Mammary epithelial cell (primary cell): ENCODE measurements at regions not wholly inside any gene's neighbourhood (a gene's known extent, or its start where the extent isn't known, plus 50 kb on each side); places are given as distances from the start of the nearest gene placed in this dataset.

Experiments
- EZH2 ChIP-seq: IDR thresholded peaks from 2 replicates; pipeline ENCODE4 v1.6.1; 2012; ENCODE audit warnings: low read length, inconsistent platforms, borderline replicate concordance
- TF ChIP-seq, protein P1 (sequence below), 2 donors: IDR thresholded peaks in 1 of 2; conservative IDR thresholded peaks in 1 of 2; 2 replicates each; pipeline ENCODE4 v1.5.1; 2011 to 2012; ENCODE audit warnings: inconsistent platforms in 2 of 2, low read length in 2 of 2, mild to moderate bottlenecking in 2 of 2, control low read depth in 1 of 2, low read depth in 1 of 2; ENCODE audit not compliant: insufficient read depth in 1 of 2; ENCODE audit errors: extremely low read depth in 1 of 2

DNA sequence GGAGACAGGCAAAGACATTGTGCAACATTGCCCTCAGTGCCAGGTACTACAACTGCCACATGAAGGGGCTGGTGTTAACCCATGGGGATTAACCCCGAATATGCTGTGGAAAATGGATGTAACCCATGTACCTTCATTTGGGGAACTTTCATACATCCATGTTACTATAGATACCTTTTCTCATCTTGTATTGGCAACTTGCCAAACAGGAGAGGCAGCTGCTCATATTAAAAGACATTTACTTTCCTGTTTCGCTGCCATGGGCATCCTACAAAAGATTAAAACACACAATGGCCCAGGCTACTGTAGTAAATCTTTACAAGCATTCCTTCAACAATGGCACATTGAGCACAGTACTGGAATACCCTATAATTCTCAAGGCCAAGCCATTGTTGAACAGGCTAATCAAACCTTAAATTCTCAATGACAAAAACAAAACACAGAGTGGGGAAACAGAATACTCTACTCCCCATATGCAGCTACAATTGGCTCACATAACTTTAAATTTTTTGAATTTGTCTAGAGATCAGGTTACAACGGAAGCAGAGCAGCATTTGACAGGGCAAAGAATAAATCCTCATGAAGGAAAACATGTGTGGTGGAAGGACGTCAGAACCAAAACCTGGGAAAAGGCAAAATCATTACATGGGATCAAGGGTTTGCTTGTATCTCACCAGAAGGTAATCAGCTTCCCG lies 1723.5 kb upstream of the LRRTM1 start:
- TF ChIP-seq, protein P1, sequence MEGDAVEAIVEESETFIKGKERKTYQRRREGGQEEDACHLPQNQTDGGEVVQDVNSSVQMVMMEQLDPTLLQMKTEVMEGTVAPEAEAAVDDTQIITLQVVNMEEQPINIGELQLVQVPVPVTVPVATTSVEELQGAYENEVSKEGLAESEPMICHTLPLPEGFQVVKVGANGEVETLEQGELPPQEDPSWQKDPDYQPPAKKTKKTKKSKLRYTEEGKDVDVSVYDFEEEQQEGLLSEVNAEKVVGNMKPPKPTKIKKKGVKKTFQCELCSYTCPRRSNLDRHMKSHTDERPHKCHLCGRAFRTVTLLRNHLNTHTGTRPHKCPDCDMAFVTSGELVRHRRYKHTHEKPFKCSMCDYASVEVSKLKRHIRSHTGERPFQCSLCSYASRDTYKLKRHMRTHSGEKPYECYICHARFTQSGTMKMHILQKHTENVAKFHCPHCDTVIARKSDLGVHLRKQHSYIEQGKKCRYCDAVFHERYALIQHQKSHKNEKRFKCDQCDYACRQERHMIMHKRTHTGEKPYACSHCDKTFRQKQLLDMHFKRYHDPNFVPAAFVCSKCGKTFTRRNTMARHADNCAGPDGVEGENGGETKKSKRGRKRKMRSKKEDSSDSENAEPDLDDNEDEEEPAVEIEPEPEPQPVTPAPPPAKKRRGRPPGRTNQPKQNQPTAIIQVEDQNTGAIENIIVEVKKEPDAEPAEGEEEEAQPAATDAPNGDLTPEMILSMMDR (conservative IDR thresholded peaks at IDR 0.05 in 1 of 2, IDR thresholded peaks at IDR 0.05 in 1 of 2; ENCODE audit: extremely low read depth in 1 of 2, insufficient read depth in 1 of 2, low read depth in 1 of 2, low read length in 2 of 2): no peak
- TF ChIP-seq EZH2: no peak
